ENCODE measurements at regions not wholly inside any gene's neighbourhood (a gene's known extent, or its start where the extent isn't known, plus 50 kb on each side); places are given as distances from the start of the nearest gene placed in this dataset.

DNA sequence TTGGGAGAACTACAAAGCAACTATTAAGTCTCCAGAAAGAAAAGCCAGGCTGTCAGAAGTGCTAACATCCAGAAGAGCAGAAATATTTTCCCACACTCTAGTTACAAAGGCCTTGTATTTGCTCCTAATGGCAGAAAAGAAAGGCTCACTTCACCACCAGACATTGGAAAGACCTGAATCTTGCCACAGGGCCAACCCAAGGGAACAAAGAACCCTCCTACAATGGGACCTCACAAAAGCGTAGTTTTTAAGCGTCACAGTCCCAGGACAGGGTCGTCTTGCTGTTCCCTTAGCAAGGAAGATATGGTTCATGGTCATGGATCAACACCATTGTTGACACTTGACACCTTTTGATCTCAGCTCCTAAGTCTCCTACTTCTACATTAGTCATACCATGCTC, 119.1 kb downstream of the RPS29 start:
- intact Hi-C loops (cut with micrococcal nuclease), result no loop called here

GRCh38 chr14:49464885-49465284, 121.3 kb downstream of the RPS29 start:
- intact Hi-C loops (cut with micrococcal nuclease), result loop anchor here (5.0 kb wide), 1 partner anchor 122 kb away; the partner anchor contains the start of gene RPS29

GRCh38 chr14:49463146-49463545, 123.0 kb downstream of the RPS29 start:
- intact Hi-C loops (cut with micrococcal nuclease), result loop anchor here (5.0 kb wide), 1 partner anchor 124 kb away; the partner anchor contains the start of gene RPS29

DNA sequence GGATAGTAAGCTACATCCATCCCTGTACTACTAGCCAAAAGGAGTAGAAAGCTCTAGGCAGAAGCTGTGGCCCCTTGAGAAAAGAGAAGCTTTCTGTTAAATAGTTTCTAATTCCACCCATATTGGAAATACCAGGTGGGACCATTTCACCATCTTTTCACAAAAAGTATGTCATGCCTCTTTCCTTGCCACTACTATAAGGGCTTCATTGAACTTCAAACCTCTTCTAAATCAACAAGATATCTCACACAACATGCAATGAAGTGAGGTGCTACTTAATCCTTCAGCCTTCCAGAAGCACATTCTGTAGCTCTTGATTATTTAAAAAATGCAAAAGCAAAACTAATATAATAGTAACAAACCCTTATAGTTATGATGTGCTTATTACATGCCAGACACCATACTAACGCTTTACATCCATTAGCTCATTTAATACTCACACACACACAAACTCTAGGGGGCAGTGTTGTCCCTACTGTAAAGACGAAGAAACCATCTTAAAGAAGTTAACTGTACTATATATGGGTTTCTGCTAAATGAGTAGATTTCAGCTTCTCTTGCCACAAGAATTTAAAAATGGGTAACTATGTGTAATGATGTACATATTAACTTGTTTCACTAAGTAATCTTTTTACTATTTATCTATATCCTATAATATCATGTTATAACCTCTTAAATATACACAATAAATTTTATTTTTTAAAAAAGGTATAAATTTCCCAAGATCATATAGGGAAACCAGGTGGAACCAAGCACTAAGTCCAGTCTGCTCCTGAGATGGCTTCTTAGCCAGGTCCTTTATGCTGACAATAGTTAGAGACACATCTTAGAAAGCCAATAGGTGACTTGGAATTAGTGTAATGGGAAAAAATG, 124.4 kb downstream of the RPS29 start:
- intact Hi-C loops (cut with micrococcal nuclease), result loop anchor here (1.0 to 5.0 kb wide), 2 partner anchors 36 to 126 kb away; partner anchors contain the start of gene RPS29

DNA sequence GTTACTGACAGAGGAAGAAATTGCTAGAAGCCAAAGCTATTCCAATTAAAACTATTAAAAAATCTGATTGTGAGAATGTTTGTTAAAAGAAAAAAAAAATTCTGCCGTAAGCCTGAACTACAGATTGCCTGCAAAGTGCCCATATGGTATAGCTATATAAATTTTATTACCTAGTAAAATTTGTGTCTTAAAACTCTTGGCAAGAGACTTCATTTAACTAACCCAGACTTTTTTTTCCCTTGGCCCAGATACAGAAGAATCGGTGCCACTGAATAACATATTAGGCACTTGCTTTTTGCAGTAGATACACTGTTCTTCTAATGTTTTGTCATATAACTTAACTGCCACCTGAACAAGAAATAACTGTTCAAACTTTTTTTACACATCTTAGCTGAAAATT, 125.5 kb downstream of the RPS29 start:
- intact Hi-C loops (cut with micrococcal nuclease), result loop anchor here (5.0 kb wide), 1 partner anchor 127 kb away; the partner anchor contains the start of gene RPS29

DNA sequence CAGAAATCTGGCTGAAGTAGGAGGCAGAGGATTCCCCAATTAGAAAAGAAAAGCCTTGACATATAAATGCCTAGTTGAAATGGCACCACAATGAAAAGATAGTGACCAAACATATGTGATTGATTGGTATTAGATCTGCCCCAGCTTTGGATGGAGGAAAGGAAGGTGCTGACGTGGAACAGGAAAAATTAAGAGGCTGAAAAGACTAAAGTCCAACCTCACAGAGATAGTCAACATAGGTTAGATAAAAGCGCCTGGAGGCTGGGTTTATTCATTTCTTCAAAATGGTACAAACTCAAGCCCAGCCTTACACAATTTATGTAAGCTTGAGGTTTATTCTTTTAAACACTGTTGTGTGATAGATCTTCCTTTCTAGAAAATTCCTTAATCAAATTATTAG, 129.6 kb downstream of the RPS29 start:
- intact Hi-C loops (cut with micrococcal nuclease), result no loop called here

- intact Hi-C loops (cut with micrococcal nuclease), result no loop called here
These were observed 134.2 kb downstream of the RPS29 start for GRCh38 chr14:49451938-49452337.

GRCh38 chr14:49449749-49450148, 136.4 kb downstream of the RPS29 start:
- intact Hi-C loops (cut with micrococcal nuclease), result no loop called here

GRCh38 chr14:49447540-49448107, 138.6 kb downstream of the RPS29 start:
- intact Hi-C loops (cut with micrococcal nuclease), result no loop called here

GRCh38 chr14:49446801-49447200, 139.4 kb downstream of the RPS29 start:
- intact Hi-C loops (cut with micrococcal nuclease), result no loop called here

- intact Hi-C loops (cut with micrococcal nuclease), result no loop called here
These were observed 147.9 kb downstream of the RPS29 start for GRCh38 chr14:49438256-49438770.

- intact Hi-C loops (cut with micrococcal nuclease), result no loop called here
These were observed 158.1 kb downstream of the RPS29 start for GRCh38 chr14:49428076-49428475.

- intact Hi-C loops (cut with micrococcal nuclease), result no loop called here
These were observed 159.1 kb downstream of the RPS29 start for GRCh38 chr14:49427117-49427516.

DNA sequence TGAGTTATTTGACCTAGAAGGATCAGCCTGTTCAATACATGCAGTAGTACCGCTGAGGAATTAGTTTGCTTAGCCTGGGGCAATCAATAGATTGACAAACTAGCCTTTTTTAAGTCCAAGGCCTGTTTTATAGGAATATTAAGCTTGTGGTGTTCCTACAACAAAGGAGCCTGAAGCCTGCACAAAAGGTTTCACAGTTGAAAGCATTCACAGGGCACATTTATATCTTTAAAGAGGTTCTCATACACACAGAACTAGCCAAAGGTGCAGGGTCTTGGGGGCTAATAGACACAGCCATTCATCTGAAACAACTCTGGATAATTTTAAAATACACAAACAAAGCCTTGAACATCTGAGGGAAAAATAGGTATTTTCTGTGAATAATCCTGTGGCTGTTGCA, 160.3 kb downstream of the RPS29 start:
- intact Hi-C loops (cut with micrococcal nuclease), result no loop called here

- intact Hi-C loops (cut with micrococcal nuclease), result no loop called here
These were observed 161.5 kb downstream of the RPS29 start for GRCh38 chr14:49424436-49425331.

DNA sequence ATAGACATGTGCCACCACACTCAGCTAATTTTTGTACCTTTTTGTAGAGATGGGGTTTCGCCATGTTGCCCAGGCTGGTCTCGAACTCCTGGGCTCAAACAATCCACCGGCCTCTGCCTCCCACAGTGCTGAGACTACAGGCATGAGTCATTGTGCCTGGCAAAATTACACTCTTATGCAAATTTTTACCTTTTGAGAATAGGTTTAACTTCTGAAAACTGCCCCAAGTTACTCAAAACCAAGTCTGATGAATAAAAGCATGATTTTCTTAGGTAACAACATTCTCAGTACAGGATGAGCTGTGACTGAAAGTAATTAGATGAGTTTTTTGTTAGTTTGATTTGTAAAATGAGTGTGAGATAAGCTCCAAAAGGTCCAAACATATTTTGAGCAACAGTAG, 166.0 kb downstream of the RPS29 start:
- intact Hi-C loops (cut with micrococcal nuclease), result no loop called here

DNA sequence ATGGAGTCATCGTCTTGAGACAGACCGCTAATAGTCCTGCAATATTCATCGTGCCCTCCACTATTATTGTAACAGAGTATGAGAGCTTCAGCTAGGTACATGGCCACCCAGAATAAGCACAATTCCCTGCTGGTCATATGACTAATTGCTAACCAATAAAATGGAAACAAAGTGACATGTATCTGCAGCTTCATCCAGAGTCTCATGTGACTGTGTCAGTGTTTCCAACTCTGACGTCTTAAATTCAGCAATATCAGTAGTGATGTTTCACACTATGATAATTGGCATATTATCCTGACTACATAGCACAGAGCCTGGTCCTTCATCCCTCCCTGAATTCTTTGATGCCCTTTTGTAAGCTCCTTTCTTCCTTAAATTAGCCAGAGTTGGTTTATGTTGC, 167.4 kb downstream of the RPS29 start:
- intact Hi-C loops (cut with micrococcal nuclease), result no loop called here

DNA sequence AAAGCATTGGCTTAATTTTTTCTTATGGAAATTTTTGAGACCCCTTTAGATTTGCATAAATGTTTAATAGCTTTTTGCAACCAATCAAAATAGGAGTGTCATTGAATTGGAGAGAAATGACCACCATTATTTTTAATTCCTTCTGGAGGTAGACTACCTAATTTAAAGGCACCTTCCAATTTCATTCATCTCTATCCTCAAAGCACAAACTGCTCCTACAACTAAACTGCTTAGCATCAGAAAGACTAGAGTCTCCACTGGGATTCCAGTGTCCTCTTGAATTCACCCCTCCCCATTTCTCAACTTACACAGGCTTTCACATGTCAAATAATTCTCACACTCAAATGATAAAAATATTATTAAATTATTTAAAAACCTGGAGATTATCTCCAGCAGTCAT, 168.4 kb downstream of the RPS29 start:
- intact Hi-C loops (cut with micrococcal nuclease), result no loop called here

DNA sequence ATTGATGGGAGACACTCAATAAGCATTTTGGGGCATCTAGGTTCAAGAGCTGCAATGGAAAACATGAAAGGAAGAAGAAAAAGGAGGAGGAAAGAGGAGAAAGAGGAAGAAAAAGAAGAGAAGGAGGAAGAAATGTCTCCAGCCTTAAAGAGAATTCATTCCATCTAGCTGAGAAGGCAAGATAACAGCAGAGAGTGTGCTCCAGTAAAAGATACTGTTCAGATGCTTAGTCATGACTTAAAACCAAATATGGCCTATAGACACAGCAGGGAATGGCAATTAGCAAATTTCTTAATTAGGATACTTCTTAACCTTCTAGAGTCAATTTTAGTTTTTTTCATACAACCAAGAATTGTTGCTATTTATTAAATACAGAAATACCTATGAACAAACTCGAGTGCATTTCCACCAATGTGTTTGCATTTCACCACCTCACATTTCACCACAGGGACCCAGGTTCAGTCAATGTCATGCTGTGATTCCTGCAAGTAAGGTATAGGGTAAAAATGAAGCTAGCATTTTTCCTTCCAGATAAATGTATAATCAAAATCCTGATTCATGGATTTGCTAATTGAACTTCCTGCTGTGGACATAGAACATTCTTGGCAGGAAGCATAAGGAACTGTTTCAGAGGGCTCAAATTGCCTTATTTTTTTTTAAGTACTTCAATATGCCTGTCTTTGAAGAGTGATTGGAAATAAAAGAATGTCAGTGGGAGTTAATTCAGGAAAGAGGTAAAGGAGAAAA, 177.8 kb downstream of the RPS29 start:
- intact Hi-C loops (cut with micrococcal nuclease), result no loop called here

DNA sequence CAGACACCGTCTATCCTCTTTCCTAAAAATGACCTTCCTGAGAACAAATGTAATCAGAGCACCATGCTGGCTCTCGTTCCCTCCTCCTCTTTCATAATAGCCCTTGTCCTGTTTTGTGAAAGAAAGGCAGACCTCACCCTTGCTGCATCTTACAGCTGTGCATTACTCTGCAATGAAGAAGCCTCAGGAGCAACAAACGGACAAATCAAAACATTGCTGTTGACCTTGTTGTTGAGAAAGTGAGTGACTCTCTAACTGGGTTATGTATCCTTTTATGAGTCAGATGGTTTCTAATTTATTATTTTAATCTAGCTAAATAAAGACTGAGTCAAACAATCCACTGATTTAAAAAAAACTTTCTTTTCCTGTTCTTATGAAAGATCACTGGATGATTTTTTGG, 180.9 kb downstream of the RPS29 start:
- intact Hi-C loops (cut with micrococcal nuclease), result no loop called here

DNA sequence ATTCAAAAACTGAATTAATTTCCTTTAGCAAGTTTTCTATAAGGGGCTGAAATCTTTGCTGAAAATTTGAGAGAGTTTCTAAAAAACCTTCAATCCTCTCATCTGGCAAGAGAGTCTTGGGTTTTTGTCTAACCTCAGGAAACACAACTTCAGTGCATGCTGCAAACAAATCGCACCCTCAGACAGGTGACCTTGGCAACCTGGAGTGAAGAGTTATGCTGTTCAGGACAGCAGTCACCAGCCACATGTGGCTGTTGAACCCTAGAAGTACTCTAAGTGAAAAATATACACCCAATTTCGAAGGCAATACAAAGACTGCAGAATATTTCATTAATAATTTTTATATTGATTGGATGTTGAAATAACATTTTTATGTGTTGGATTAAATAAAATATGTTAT, 184.8 kb downstream of the RPS29 start:
- intact Hi-C loops (cut with micrococcal nuclease), result no loop called here

All from T-helper 2 cell treated with Interferon-gamma antibody and Interleukin-4, amounts not matched to agents 100 ng/mL and 5 ng/mL, for 36 hours (primary cell).